H9 (cell line): ENCODE measurements at regions not wholly inside any gene's neighbourhood (a gene's known extent, or its start where the extent isn't known, plus 50 kb on each side); places are given as distances from the start of the nearest gene placed in this dataset.
A peak's percentile ranks its signal among the peaks of the same experiment; 100 is the strongest.

ENCODE experiments used
- DNase-seq: peaks from one replicate; pipeline ENCODE4 v3.0.0-alpha.2; 2017
- H2AFZ ChIP-seq: one replicate; pipeline ENCODE4 v1.6.1; 2013; ENCODE audit warnings: mild to moderate bottlenecking, low read length, control low read depth, moderate library complexity
- H2AK5ac ChIP-seq: 2 replicates; pipeline ENCODE4 v1.6.1; 2013; ENCODE audit warnings: low read length, control low read depth, mixed read lengths; ENCODE audit not compliant: insufficient read length
- H2BK120ac ChIP-seq: one replicate; pipeline ENCODE4 v1.6.1; 2013; ENCODE audit warnings: low read depth, mild to moderate bottlenecking, low read length, control low read depth, inconsistent platforms; ENCODE audit not compliant: poor library complexity, severe bottlenecking
- H2BK12ac ChIP-seq: 2 replicates; pipeline ENCODE4 v1.6.1; 2013; ENCODE audit warnings: low read length, control low read depth, mixed read lengths, low read depth; ENCODE audit not compliant: insufficient read length
- H2BK15ac ChIP-seq: 2 replicates; pipeline ENCODE4 v1.6.1; 2013; ENCODE audit warnings: low read depth, low read length, control low read depth
- H2BK20ac ChIP-seq: one replicate; pipeline ENCODE4 v1.6.1; 2013; ENCODE audit warnings: low read depth, mild to moderate bottlenecking, low read length, control low read depth, inconsistent platforms; ENCODE audit not compliant: poor library complexity, severe bottlenecking
- H2BK5ac ChIP-seq: 2 replicates; pipeline ENCODE4 v1.6.1; 2013; ENCODE audit warnings: low read length, control low read depth, mixed read lengths; ENCODE audit not compliant: insufficient read length
- H3K14ac ChIP-seq: 2 replicates; pipeline ENCODE4 v1.6.1; 2013; ENCODE audit warnings: low read length, control low read depth; ENCODE audit not compliant: insufficient read depth
- H3K18ac ChIP-seq: 2 replicates; pipeline ENCODE4 v1.6.1; 2013; ENCODE audit warnings: low read depth, mild to moderate bottlenecking, mixed read lengths, low read length, control low read depth; ENCODE audit not compliant: insufficient read length
- H3K23ac ChIP-seq: 2 replicates; pipeline ENCODE4 v1.6.1; 2013; ENCODE audit warnings: low read length, control low read depth, mixed read lengths, low read depth; ENCODE audit not compliant: insufficient read length
- H3K23me2 ChIP-seq: 2 replicates; pipeline ENCODE4 v1.6.1; 2013; ENCODE audit warnings: low read depth, mild to moderate bottlenecking, mixed read lengths, low read length, control low read depth; ENCODE audit not compliant: insufficient read length, poor library complexity, severe bottlenecking
- H3K27ac ChIP-seq: 2 replicates; pipeline ENCODE4 v1.5.1; 2013; ENCODE audit warnings: low read length, control low read depth, mixed read lengths, low read depth; ENCODE audit not compliant: insufficient read length
- H3K27me3 ChIP-seq: 2 replicates; pipeline ENCODE4 v1.6.1; 2013; ENCODE audit warnings: low read length, control low read depth, inconsistent platforms; ENCODE audit not compliant: insufficient read depth
- H3K4ac ChIP-seq: 2 replicates; pipeline ENCODE4 v1.6.1; 2013; ENCODE audit warnings: low read depth, mild to moderate bottlenecking, control low read depth, inconsistent platforms, low read length, moderate library complexity
- H3K4me1 ChIP-seq: 2 replicates; pipeline ENCODE4 v1.6.1; 2013; ENCODE audit warnings: low read length, control low read depth, inconsistent platforms; ENCODE audit not compliant: insufficient read depth
- H3K4me2 ChIP-seq: 2 replicates; pipeline ENCODE4 v1.6.1; 2013; ENCODE audit warnings: low read length, control low read depth, mixed read lengths; ENCODE audit not compliant: insufficient read length, insufficient read depth
- H3K56ac ChIP-seq: 2 replicates; pipeline ENCODE4 v1.6.1; 2013; ENCODE audit warnings: low read depth, mild to moderate bottlenecking, mixed read lengths, low read length, control low read depth; ENCODE audit not compliant: insufficient read length
- H3K79me1 ChIP-seq: 2 replicates; pipeline ENCODE4 v1.6.1; 2013; ENCODE audit warnings: low read depth, mild to moderate bottlenecking, moderate library complexity, low read length, control low read depth, inconsistent platforms; ENCODE audit not compliant: insufficient read depth, poor library complexity, severe bottlenecking
- H3K79me2 ChIP-seq: 2 replicates; pipeline ENCODE4 v1.6.1; 2013; ENCODE audit warnings: low read length, control low read depth, inconsistent platforms; ENCODE audit not compliant: insufficient read depth
- H3K9ac ChIP-seq: 2 replicates; pipeline ENCODE4 v1.6.1; 2013; ENCODE audit warnings: low read length, control low read depth, mixed read lengths; ENCODE audit not compliant: insufficient read length; ENCODE audit errors: extremely low read depth
- H3K9me3 ChIP-seq: one replicate; pipeline ENCODE4 v1.6.1; 2013; ENCODE audit warnings: low read depth, low read length, inconsistent platforms; ENCODE audit not compliant: control insufficient read depth
- H3T11ph ChIP-seq: one replicate; pipeline ENCODE4 v1.6.1; 2013; ENCODE audit warnings: mild to moderate bottlenecking, low read length, control low read depth, inconsistent platforms
- H4K20me1 ChIP-seq: one replicate; pipeline ENCODE4 v1.6.1; 2013; ENCODE audit not compliant: control insufficient read depth, insufficient read length, insufficient read depth
- H4K5ac ChIP-seq: 2 replicates; pipeline ENCODE4 v1.6.1; 2013; ENCODE audit warnings: low read depth, mild to moderate bottlenecking, mixed read lengths, low read length, control low read depth; ENCODE audit not compliant: insufficient read length
- H4K8ac ChIP-seq: replicated peaks from 2 replicates; pipeline ENCODE4 v1.6.1; 2013; ENCODE audit warnings: low read length, control low read depth, mixed read lengths, low read depth; ENCODE audit not compliant: insufficient read length
- H4K91ac ChIP-seq: 2 replicates; pipeline ENCODE4 v1.6.1; 2013; ENCODE audit warnings: low read depth, mild to moderate bottlenecking, moderate library complexity, mixed read lengths, low read length, control low read depth; ENCODE audit not compliant: insufficient read length
- H3K27ac Mint-ChIP-seq, 3 experiments: 2 replicates in 2 of 3; 3 replicates in 1 of 3; pipeline ENCODE4 v1.8.0; 2020 to 2021; ENCODE audit warnings: mixed read lengths in 3 of 3, mild to moderate bottlenecking in 1 of 3, moderate library complexity in 1 of 3
- H3K27me3 Mint-ChIP-seq: 2 replicates; pipeline ENCODE4 v1.8.0; 2021; ENCODE audit warnings: low read depth, mild to moderate bottlenecking, moderate library complexity, mixed read lengths
- H3K36me3 Mint-ChIP-seq, 3 experiments: 2 replicates in 2 of 3; 3 replicates in 1 of 3; pipeline ENCODE4 v1.8.0; 2020 to 2021; ENCODE audit warnings: low read depth in 3 of 3, mixed read lengths in 3 of 3; ENCODE audit not compliant: insufficient read depth in 1 of 3
- H3K4me1 Mint-ChIP-seq, 2 experiments: 2 replicates each; pipeline ENCODE4 v1.8.0; 2020; ENCODE audit warnings: mixed read lengths in 2 of 2
- H3K4me3 Mint-ChIP-seq, 2 experiments: 2 replicates in 1 of 2; 3 replicates in 1 of 2; pipeline ENCODE4 v1.8.0; 2020 to 2021; ENCODE audit warnings: mild to moderate bottlenecking in 2 of 2, mixed read lengths in 2 of 2, moderate library complexity in 1 of 2
- H3K9me3 Mint-ChIP-seq, 2 experiments: 2 replicates in 1 of 2; 3 replicates in 1 of 2; pipeline ENCODE4 v1.8.0; 2020; ENCODE audit warnings: mild to moderate bottlenecking in 2 of 2, mixed read lengths in 2 of 2, moderate library complexity in 1 of 2
- CTCF ChIP-seq: fragments of 200-600 bp; sonication (generic); conservative IDR thresholded peaks from 3 replicates; pipeline ENCODE4 v1.8.0; 2021; ENCODE audit warnings: antibody characterized with exemption, mild to moderate bottlenecking
- WGBS: extraction: QIAGEN DNeasy Blood & Tissue Kit; methylation state at CpG from one replicate; pipeline ENCODE4 v1.1.7; 2013; ENCODE audit warnings: missing lambda C conversion rate, low lambda C conversion rate, mixed read lengths; ENCODE audit not compliant: insufficient read length; ENCODE audit errors: extremely low coverage; 5-methylcytosine and 5-hydroxymethylcytosine counted together

DNA sequence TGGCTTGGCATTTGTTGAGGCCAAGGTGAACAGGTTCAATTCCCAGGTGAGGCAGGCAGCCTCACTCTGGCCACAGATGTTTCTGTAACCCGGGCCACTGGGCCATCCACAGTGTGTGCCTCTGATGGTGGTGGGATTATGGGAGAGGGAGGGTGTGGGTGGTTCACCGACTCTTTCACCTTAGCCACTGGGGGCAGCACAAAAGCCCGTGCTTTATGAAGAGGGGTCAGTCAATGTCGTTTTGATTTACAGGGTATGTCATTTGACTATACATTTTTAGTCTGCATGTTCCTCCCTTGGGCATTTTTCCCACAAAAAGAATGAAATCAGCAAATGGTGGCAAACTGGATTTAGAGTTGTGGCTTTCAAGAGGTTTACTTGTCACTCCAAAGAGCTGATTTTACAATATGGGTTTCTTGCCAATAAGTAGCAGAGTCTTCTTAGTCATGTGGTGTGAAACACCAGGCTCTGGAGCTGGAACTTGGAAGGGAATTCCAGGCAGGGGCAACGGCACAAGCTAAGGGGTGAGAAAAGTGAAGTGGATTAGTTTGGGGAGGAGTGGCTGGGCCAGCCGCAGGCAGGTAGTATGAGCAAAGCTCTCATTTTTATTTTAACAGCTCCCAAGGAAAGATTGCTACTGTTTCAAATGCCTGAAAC, 217.8 kb upstream of the ZBED5 start:
- H4K20me1 ChIP-seq = no peaks in the 10 kb centered on the region
- no peak overlapping the region for H4K5ac ChIP-seq
- H2BK120ac ChIP-seq = no peak overlapping the region
- no peak overlapping the region for H4K8ac ChIP-seq
- H3K79me1 ChIP-seq = no peaks in the 10 kb centered on the region
- peak; percentile 43 for TF ChIP-seq CTCF
- no peak overlapping the region for H3K23ac ChIP-seq
- H3K18ac ChIP-seq = no peak overlapping the region
- no peak for DNase-seq
- H3K4me1 Mint-ChIP-seq = peaks cover 48 to 53% of the 10 kb centered on the region in 2 experiments
- no peaks in the 10 kb centered on the region for H3K23me2 ChIP-seq
- peaks cover 16% of the 10 kb centered on the region for H3K27me3 Mint-ChIP-seq
- no peak overlapping the region for H3K14ac ChIP-seq
- H2BK15ac ChIP-seq = no peak overlapping the region
- H2BK5ac ChIP-seq = no peak overlapping the region
- H3K4me3 Mint-ChIP-seq = no peak overlapping the region
- no peak overlapping the region for H3K9ac ChIP-seq
- no peak overlapping the region for H2BK20ac ChIP-seq
- no peak overlapping the region for H3K4me2 ChIP-seq
- H3K56ac ChIP-seq = no peak overlapping the region
- H3K9me3 ChIP-seq = no peaks in the 10 kb centered on the region
- H3K79me2 ChIP-seq = no peaks in the 10 kb centered on the region
- WGBS = no CpG with 5 or more reads among the region's 6 CpGs
- H3K4me1 ChIP-seq = peaks cover 11% of the 10 kb centered on the region
- H2BK12ac ChIP-seq = no peak overlapping the region
- no peak overlapping the region for H3K27ac ChIP-seq
- H3K27ac Mint-ChIP-seq = peak overlapping the region in 2 of 3 experiments; percentile 18 to 59; a peak in 2 of 7 replicates
- no peaks in the 10 kb centered on the region for H3K9me3 Mint-ChIP-seq
- H4K91ac ChIP-seq = no peak overlapping the region
- no peak overlapping the region for H2AFZ ChIP-seq
- no peak overlapping the region for H3T11ph ChIP-seq
- no peak overlapping the region for H3K4ac ChIP-seq
- H2AK5ac ChIP-seq = no peak overlapping the region
- peaks cover 0 to 1% (median 0%) of the 10 kb centered on the region in 3 experiments; a peak in 1 of 7 replicates for H3K36me3 Mint-ChIP-seq
- H3K27me3 ChIP-seq = no peaks in the 10 kb centered on the region
